DOHH2 (cell line): ENCODE measurements at regions not wholly inside any gene's neighbourhood (a gene's known extent, or its start where the extent isn't known, plus 50 kb on each side); places are given as distances from the start of the nearest gene placed in this dataset.

Experiments used
- H3F3A ChIP-seq: fragments of 200-600 bp; sonication (generic), shearing (Covaris generic); 2 replicates; pipeline ENCODE4 v1.6.0; 2016; ENCODE audit warnings: antibody characterized with exemption, mild to moderate bottlenecking; ENCODE audit not compliant: control insufficient read depth, insufficient read depth
- H3K27ac ChIP-seq: fragments of 200-600 bp; sonication (generic); 2 replicates; pipeline ENCODE4 v1.5.1; 2014; ENCODE audit warnings: low read depth, mild to moderate bottlenecking, low read length, moderate library complexity
- H3K27me3 ChIP-seq: fragments of 200-600 bp; sonication (generic); 2 replicates; pipeline ENCODE4 v1.6.1; 2014; ENCODE audit warnings: mild to moderate bottlenecking, low read length, mixed read lengths; ENCODE audit not compliant: control insufficient read depth
- H3K36me3 ChIP-seq: fragments of 200-600 bp; sonication (generic); 2 replicates; pipeline ENCODE4 v1.6.1; 2014; ENCODE audit warnings: mild to moderate bottlenecking, low read length, moderate library complexity, mixed read lengths; ENCODE audit not compliant: control insufficient read depth
- H3K4me1 ChIP-seq: fragments of 200-600 bp; sonication (generic); 2 replicates; pipeline ENCODE4 v1.6.1; 2014; ENCODE audit warnings: mild to moderate bottlenecking, low read length, mixed read lengths; ENCODE audit not compliant: control insufficient read depth
- H3K4me2 ChIP-seq: fragments of 200-600 bp; sonication (generic); 2 replicates; pipeline ENCODE4 v1.6.0; 2014; ENCODE audit warnings: mild to moderate bottlenecking, low read length, moderate library complexity
- H3K4me3 ChIP-seq: fragments of 200-600 bp; sonication (generic); 2 replicates; pipeline ENCODE4 v1.5.1; 2014; ENCODE audit warnings: mild to moderate bottlenecking, low read length, mixed read lengths
- H3K79me2 ChIP-seq: fragments of 200-600 bp; sonication (generic); 2 replicates; pipeline ENCODE4 v1.6.1; 2014; ENCODE audit warnings: mild to moderate bottlenecking, low read length, mixed read lengths; ENCODE audit not compliant: control insufficient read depth
- H3K9me2 ChIP-seq: fragments of 200-600 bp; sonication (generic); replicated peaks from 2 replicates; pipeline ENCODE4 v1.6.1; 2014; ENCODE audit warnings: mild to moderate bottlenecking, low read length, mixed read lengths; ENCODE audit not compliant: control insufficient read depth
- H3K9me3 ChIP-seq: fragments of 200-600 bp; sonication (generic); 2 replicates; pipeline ENCODE4 v1.6.1; 2014; ENCODE audit warnings: antibody characterized with exemption, low read length, mixed read lengths; ENCODE audit not compliant: control insufficient read depth, insufficient read depth
- H4K20me1 ChIP-seq: fragments of 200-600 bp; sonication (generic); 2 replicates; pipeline ENCODE4 v1.6.0; 2014; ENCODE audit warnings: low read depth, mild to moderate bottlenecking, antibody characterized with exemption, low read length, moderate library complexity; ENCODE audit not compliant: control insufficient read depth, insufficient read depth
- CTCF ChIP-seq: fragments of 200-600 bp; sonication (generic); IDR thresholded peaks from one replicate; pipeline ENCODE4 v1.5.1; 2014; ENCODE audit warnings: antibody characterized with exemption, mild to moderate bottlenecking, low read depth, low read length; ENCODE audit not compliant: poor library complexity, severe bottlenecking
- EZH2phosphoT487 ChIP-seq: fragments of 200-600 bp; sonication (generic); IDR thresholded peaks from 2 replicates; pipeline ENCODE4 v1.6.1; 2017; ENCODE audit warnings: borderline replicate concordance, mild to moderate bottlenecking, antibody characterized with exemption, low read length, moderate library complexity, mixed read lengths

DNA sequence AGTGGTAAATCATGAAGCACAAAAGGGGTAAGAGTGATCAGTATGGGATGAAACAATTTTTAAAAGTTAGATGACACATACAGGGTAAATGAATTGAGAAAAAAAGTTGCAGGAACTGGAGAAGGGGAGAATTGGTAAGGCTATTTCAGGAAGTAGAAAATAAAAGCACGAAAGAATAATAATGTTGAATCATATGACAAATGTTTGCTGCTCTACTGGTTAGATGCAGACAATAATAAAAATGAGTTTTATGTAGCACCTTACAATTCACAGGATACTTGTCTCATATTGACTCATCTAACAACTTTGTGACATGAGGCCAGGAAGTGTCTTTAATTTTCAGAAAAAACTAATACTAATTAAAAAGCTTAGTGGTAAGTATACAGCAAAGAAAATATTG is 566.5 kb upstream of the MARCKS start:
- TF ChIP-seq EZH2phosphoT487 (no peak), CTCF (no peak)
- Histone ChIP-seq H3K36me3 (no peaks in the 10 kb centered on the region), H3K9me2 (no peaks in the 10 kb centered on the region), H3K4me2 (no peak overlapping the region), H3K27ac (no peak overlapping the region), H4K20me1 (no peaks in the 10 kb centered on the region), H3F3A (no peaks in the 10 kb centered on the region), H3K9me3 (no peaks in the 10 kb centered on the region), H3K4me3 (no peak overlapping the region), H3K27me3 (no peaks in the 10 kb centered on the region), H3K79me2 (no peaks in the 10 kb centered on the region), H3K4me1 (no peaks in the 10 kb centered on the region)

DNA sequence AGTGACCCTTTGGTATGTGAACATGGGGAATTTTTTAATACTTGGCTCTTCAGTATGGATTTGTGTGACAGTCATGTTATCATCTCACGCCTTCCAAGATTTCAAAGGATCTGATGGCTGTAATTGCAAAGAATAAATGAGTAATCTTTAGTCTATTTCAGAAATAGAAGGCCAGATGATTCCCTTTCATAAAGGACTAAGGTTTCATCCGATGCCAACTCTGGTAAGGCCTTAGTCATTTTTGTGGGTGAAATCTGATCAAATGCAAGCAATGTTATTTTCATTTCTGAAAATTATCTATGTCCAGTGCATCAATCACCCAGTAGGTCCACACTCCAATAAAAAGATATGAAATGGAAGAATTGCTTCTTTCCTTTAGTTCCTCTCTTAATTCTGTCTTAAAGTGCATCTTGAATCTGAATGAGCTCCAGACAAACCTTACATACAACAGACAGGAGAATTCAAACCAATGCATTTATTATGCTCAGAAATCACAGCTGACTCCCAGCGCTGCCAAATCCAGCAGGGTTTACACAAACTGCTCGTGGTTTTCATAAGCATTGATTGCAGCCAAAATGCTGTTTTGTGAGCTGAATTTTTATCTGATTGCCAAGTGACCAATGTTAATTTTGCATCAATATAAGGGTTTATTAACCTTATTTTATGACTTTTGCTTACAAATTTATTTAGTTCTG is 565.2 kb upstream of the MARCKS start:
- H3F3A ChIP-seq, result no peaks in the 10 kb centered on the region
- no peak for TF ChIP-seq CTCF
- TF ChIP-seq EZH2phosphoT487, result no peak

GRCh38 chr6:113292646-113293422 is 564.3 kb upstream of the MARCKS start:
- H3K27ac ChIP-seq, result no peak overlapping the region
- no peak overlapping the region for H3K4me2 ChIP-seq
- no peak for TF ChIP-seq EZH2phosphoT487
- no peak for TF ChIP-seq CTCF
- H3K9me2 ChIP-seq, result no peaks in the 10 kb centered on the region
- H3K9me3 ChIP-seq, result no peaks in the 10 kb centered on the region
- H3K79me2 ChIP-seq, result no peaks in the 10 kb centered on the region
- H3K4me3 ChIP-seq, result no peak overlapping the region
- H3K4me1 ChIP-seq, result no peaks in the 10 kb centered on the region
- H3F3A ChIP-seq, result no peaks in the 10 kb centered on the region
- no peaks in the 10 kb centered on the region for H4K20me1 ChIP-seq
- H3K27me3 ChIP-seq, result no peaks in the 10 kb centered on the region
- no peaks in the 10 kb centered on the region for H3K36me3 ChIP-seq

More for the DNA sequence above, 565.2 kb upstream of the MARCKS start:
- H3K9me2 ChIP-seq, result no peaks in the 10 kb centered on the region
- H4K20me1 ChIP-seq, result no peaks in the 10 kb centered on the region
- H3K4me3 ChIP-seq, result no peak overlapping the region
- no peak overlapping the region for H3K4me2 ChIP-seq
- H3K9me3 ChIP-seq, result no peaks in the 10 kb centered on the region
- H3K79me2 ChIP-seq, result no peaks in the 10 kb centered on the region
- H3K27ac ChIP-seq, result no peak overlapping the region
- H3K36me3 ChIP-seq, result no peaks in the 10 kb centered on the region
- H3K4me1 ChIP-seq, result no peaks in the 10 kb centered on the region
- H3K27me3 ChIP-seq, result no peaks in the 10 kb centered on the region
